HG03354 (cell line): ENCODE measurements at regions not wholly inside any gene's neighbourhood (a gene's known extent, or its start where the extent isn't known, plus 50 kb on each side); places are given as distances from the start of the nearest gene placed in this dataset.
"Not testable (repeated sequence)": the region's sequence is repeated elsewhere in the genome, so short reads cannot be mapped to it uniquely, and the experiment has no call there.

Source experiments
- ATAC-seq: cut with Tn5 transposase; IDR thresholded peaks from one replicate; pipeline ENCODE4 v1.9.1; 2021; ENCODE audit warnings: mild to moderate bottlenecking; ENCODE audit not compliant: unreplicated experiment, poor library complexity, severe bottlenecking

DNA sequence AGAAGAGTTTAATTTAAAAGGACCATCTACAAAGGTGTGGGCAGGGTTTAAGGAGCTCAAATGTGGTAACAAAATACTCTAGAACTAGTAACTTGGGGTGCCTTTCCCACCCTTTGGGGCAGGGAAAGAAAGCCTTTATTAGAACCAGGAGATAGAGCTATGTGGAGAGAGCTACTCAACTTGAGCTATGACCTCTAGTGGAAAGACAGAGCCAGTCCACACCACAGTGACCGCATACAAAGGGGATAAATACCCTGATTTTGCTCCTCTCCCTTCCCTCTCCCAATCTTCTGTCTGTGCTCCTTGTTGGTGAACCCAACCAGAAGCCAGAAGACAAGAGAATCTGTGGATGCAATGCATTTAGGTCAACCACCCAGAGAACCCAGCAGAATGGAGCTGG lies 54.4 kb upstream of the JAK1 start:
- no peak for ATAC-seq

DNA sequence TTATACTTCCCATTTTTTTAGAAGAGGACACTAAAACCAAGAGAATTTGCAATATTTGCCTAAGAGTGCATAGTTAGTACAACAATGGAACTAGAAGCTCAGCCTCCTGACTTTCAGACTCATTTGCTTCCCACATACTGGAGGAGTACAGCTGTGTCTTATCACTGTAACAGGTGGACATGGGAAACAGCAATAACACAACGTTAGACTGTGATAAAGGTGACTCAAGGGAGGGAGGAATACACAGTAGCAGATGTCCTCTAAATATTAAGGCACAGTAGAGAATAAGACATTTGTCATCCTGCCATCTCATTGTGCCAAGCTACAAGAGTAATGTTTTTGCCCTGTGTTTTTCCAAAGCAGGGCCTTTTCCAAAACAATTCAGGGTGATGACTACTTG lies 55.4 kb upstream of the JAK1 start:
- ATAC-seq: no peak

DNA sequence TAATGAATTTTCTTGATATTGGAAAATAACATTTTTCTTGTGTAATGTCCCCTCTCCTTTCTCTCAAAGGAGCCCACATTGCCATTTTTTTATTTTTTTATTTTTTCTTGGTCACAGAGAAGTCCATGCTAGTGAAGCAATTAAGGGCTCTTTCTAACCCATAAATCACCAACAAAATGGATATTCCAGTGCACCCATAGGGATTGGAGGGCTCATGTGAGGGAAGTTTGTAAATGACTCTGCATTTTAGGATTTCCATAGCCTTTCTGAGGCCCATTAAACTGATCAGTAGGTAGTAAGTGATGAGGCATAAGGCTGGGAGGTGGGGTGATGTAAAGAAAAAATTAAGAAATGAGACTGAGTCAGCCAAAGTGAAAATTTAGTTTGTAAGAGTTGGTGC lies 55.9 kb upstream of the JAK1 start:
- ATAC-seq: no peak

DNA sequence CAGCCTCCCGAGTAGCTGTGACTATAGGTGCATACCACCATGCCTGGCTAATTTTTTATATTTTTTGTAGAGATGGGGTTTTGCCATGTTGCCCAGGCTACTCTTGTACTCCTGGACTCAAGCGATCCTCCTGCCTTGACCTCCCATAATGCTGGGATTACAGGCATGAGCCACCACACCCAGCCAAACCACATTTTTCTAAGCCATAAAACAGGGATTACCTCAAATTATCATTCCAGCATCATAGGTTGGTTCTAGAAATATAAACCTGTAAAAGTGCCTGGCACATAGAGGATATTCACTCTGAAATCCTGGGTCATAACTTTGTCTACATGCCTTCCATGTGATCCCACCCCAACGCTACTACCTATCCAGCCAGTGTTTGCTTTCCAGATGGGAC lies 59.4 kb upstream of the JAK1 start:
- no peak for ATAC-seq

DNA sequence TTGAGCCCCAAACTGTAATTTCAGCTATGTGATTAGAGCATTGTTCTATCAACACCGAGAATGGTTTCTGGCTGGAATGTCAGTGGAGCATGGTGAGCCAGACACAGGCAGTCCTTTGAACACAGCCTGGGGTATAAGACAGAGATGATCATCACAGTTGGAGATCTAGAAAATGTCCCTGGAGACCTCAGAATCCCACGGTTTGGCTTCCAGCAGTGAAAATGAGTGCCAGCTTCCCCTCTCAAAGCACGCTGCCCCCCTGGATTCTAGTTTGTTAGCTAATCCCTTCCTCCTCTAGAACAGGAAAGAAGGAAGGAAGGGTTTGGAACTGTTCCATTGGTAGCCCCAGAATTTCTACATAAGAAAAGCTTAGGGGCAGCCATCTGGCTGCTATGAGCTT lies 59.9 kb upstream of the JAK1 start:
- ATAC-seq: no peak

DNA sequence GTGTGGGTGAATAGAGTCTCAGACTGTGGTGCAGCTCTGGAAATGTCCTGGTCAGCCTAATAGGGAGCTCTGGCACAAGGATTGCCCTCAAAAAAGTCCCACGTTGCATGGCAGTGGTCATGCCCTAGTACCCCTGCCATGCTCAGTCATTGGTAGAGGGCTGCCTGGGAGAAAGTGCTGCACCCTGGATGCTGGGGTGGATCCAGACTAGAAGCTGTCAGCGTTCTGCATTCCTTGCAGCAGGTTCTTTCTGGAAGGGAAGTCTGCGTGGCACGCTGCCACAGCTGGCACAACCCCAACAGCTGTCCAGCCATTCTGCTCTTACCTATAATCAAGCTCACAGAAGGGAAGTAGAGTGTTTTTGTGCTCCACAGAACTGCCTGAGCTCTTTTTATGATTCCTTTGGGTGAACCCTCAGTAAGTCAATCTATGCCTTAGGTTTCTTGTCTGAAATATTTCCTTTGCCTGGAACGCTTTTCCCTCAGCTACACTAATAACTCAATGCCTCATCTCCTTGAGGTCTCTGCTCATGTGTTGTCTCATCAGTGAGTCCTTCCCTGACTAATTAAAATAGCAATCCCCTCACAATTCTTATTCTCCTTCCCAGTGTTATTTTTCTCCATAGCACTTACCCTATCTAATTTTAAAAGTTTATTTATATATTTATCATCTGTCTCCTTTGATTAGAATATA lies 61.5 kb upstream of the JAK1 start:
- ATAC-seq: no peak

DNA sequence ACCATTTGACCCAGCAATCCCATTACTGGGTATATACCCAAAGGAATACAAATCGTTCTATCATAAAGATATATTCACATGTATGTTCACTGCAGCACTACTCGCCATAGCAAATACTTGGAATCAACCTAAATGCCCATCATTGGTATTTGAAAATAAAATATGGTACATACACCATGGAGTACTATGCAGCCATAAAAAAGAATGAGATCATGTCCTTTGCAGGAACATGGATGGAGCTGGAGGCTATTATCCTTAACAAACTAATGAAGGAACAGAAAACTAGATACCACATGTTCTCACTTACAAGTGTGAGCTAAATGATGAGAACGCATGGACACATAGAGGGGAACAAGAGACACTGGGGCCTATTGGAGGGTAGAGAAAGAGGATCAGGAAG lies 63.1 kb upstream of the JAK1 start:
- not testable (repeated sequence) for ATAC-seq

DNA sequence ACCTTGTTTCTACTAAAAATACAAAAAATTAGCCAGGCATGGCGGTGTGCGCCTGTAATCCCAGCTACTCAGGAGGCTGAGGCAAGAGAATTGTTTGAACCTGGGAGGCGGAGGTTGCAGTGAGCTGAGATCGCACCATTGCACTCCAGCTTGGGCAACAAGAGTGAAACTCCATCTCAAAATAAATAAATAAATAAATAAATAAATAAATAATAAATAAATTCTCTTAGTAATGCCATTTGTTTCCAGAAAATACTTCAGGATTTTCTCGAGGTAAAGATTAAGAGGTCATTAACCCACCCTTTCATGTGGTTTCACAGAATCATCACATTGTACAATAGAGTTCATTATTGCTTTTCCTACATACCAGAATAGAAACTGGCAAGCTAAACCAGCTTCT lies 68.5 kb upstream of the JAK1 start:
- not testable (repeated sequence) for ATAC-seq

DNA sequence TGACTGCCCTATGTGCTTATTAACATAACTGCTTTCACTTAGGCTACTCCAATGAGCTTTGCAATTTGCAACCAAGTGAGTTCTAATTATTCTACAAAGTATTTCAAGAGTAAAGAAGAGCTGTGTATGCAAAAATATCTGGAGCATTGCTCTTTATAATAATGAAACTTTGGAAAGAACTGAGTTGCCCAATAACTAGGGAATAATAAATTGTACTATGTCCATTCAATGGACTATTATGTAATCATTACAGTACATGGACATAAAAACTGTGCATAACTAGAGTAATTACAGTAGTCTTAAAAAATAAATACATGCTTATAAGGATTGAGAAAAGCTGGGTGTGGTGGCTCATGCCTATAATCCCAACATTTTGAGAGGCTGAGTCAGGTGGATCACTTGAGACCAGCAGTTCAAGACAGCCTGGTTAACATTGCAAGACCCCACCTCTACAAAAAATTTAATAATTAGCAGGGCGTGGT lies 70.3 kb upstream of the JAK1 start:
- no peak for ATAC-seq

DNA sequence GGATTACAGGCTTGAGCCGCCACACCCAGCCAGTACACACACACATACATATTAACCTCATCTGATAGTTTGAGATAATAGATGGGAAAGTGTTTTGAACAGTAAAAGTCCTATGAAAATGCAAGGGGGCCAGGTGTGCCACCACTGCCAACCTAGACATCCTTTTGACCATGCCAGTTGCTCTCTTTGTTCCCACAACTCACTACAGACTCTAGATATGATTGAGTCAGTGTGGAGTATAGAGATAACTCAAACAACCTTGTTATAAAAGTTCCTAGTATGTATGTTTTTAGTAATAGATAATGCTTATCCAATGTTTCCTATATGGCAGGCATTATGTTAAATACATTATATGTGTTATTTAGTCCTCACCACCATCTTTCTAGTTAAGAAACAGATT lies 72.7 kb upstream of the JAK1 start:
- ATAC-seq: no peak

DNA sequence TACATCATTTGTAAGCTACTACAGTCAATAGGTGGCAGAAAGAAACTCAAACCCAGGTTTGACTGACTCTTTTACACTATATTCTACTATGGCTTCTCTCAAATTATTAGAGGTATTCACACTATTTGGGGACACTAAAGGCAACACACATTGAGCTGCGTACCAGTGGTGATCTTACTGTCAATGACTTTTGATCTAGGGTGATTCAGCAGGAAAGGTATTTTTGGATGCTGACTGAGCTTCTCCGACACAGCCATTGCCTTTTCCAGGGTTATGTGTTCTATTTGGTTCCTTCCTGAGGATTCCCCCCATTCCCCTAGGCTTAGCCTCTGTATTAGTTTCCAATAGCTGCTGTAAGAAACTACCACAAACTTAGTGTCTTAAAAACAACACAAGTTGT lies 73.2 kb upstream of the JAK1 start:
- no peak for ATAC-seq

DNA sequence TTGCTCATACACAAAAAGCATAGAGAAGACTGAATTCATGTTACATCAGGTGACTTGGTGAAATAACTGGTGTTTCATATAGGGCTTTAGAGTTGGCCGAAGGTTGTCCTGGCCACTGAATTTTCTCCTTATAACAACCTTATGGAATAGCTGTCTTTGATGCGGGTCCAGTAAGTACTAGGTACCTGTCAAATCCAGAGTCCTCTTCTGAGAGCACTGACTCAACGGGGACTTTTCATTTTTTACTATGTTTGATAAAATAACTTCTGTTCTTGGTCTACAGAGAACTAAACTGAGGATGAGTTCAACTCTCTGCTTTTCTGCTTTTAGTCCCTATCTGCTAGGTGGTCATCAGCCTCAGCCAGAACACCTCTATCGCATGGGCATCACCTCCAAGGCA lies 76.1 kb upstream of the JAK1 start:
- ATAC-seq: no peak

DNA sequence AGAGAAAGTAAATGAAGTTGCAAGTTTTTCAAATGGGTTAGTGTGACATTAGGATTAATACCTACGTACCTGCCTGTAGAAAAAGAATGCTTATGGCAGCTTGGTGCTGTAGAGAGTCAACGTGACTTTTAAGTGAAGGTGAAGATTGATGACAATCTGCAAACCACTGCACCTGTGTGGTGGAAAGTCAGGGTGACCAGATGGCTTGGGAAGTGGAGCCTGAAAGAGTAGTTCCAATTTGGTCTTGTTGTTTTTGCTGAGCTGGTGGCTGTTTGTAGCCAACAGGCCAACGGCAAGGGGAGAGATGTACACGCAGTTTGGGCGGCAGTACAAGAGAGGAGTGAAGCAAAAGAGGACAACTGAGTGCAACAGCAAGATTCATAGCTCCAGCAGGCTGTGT lies 78.1 kb upstream of the JAK1 start:
- ATAC-seq: no peak

DNA sequence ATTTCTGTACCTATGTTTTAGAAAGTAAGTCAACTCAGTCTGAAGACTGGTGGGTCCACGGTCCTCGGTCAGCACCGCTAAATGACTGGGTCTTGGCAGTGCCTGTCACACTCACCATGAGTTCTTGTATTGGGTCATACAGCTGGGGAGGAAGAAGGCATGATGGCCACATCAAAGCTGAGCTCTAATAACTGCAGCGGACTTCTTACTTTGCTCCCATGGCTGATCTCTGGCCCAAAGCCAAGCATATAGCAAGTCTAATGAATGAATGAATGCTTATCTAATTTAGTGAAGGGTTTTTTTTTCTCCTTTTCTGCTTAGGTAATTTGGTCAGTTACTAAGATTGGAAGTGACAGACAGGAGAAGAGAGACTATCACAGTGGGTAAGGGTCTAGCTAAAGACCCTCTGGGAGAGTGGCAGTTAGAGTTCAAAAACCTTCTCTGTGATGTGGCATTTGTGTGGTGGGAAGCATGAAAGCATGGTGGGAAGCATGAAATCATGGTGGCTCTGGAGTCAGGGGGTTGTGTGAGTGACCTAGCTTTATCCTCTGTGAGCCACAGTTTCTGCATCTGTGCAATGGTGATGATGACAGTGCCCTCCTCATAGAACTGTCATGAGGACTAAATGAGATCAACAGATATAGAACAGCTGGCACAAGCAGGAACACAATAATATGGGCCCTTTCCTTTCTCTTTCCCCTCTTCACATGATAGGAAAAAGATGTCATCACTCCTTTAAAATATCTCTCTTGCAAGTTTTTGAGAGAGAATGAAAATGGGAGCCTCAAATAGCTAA lies 78.9 kb upstream of the JAK1 start:
- no peak for ATAC-seq

DNA sequence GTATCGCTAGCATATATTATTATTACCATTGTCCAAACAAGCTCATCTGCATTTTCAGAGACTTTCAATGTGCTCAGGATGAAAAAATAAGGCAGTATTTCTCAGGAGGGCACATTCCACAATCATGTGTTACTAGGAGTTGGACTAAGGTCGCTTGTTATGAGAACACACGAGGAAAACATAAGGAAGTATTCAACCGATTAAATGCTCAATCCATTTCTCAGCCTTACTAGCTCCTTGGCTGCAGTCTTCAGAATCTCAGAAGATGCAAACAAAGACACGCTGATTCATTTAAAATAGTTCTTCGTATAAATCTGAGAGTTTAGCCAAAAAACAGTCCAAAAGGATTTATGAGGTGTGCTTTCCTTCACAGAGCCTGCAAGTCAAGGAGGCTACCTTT lies 82.0 kb upstream of the JAK1 start:
- no peak for ATAC-seq

DNA sequence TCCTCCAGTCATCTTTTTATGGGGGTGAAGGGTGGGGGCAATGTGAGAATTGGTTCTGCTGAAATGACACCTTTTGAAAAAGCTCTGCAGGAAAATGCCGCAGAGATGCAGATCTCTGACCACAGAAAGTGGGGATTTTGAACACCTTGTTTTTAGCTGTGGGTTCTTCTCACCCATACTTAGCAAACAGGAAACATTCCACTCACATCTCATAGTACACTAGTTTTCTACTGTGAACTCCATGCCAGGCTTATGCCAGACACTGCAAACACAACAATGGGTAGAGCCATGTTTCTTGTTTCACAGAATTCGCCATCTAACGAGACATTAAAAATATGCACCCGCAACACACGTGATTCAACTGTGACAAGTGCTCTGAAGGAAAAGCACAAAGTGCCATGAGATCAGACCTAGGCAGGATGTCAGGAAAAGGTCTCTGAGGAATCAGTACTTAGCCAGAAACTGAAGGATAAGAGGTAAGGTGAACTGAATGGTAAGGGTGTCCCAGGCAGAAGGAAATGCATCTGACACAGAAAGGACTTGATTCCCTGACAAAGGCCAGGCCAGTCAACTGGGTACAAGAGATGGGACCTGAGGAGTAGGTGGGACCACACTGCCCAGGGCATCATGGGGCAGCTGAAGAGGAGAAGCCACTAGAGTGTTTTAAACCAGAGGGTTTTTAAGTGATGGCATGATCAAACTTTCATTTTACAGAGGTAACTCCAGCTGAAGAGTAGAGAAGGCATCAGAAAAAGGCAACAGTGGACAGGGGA lies 83.8 kb upstream of the JAK1 start:
- no peak for ATAC-seq

DNA sequence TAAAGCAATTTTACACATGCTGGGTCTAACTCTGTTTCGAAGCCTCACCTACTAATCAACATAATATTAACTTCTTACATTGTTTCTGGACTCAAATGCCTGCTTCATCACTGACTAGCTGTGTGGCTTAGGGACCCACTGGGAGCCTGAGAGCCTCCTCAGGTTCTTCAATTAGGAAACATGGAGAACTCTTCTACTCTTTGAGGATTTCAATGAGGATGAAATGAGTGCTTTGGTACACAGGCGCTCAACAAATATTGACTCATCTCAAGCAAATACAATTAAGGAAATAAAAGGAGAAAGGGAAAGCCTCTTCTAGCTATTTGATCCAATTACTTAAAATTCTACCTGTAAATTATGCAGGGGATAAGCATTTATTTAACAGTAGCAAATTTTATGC lies 84.4 kb upstream of the JAK1 start:
- ATAC-seq: no peak

DNA sequence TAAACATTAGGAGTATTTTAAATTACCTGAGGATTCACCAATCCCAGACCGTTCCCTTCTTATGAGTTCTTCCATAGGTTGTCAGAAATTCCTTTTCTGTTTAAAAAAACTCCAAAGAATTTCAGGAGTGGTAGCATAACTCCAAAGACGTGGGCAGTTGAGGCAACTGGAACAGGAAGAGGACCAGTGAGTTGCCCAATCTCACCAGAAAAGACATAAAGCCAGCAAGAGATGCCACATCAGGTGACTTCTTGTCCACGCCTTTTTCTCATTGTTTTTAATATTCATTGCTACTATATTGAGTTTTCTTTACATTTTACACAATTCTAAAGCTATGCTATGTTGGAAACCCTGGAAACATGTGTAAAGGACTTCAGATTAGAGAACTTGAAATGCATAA lies 88.1 kb upstream of the JAK1 start:
- ATAC-seq: no peak

DNA sequence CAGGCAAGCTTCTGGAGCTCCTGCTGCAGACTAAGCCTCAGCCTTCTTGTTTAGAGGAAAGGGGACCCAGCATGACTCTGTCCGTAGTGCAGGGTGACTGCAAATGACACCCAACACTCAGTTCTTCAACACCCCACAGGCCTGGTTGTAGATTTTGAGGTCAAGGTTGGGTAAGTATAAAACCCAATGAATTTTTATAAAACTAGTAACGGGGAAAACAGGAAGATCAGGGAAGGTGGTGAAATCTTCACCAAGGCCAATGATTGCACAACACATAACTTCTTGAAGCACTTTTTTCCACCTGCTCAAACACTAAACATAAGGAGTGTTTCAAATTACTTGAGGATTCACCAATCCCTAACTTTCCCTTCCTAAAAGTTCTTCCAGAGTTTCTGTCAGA lies 89.4 kb upstream of the JAK1 start:
- ATAC-seq: no peak

DNA sequence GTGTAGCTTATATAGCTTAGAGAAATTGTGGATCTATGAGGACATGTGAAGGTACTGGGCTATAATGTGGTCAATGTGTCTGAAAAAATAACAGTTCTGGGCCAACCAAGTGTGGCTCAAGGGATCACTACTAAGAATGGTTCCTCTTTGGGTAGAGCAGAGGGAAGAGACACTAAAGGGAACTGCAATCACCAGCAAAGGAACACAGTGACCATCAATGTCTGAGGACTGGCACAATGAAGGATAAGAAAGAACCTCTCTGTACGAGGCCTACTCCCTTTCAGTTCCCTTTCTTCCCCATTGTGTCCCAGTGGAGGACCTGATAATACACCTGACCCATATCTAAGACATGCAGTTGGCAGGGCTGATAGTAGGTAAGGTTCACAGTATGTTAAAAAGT lies 89.9 kb upstream of the JAK1 start:
- ATAC-seq: no peak

DNA sequence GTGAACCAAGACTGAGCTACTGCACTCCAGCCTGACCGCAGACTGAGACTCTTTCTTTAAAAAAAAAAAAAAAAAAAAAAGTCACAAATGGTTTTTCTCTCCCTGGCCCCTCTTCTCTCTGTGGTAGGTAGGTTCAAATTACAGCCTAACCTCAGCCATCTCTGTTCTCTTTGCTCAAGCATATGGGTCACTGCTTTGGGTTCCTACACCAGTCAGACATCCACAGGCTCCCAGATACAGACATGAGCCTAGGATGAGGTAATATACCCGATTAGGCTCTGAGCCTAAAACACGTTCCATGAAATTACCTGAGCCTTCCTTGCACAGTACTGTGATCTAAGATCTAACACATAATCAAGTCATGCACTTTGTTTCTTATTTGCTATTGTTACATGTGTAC lies 90.5 kb upstream of the JAK1 start:
- ATAC-seq: no peak
